ENCODE measurements at regions not wholly inside any gene's neighbourhood (a gene's known extent, or its start where the extent isn't known, plus 50 kb on each side); places are given as distances from the start of the nearest gene placed in this dataset.

DNA sequence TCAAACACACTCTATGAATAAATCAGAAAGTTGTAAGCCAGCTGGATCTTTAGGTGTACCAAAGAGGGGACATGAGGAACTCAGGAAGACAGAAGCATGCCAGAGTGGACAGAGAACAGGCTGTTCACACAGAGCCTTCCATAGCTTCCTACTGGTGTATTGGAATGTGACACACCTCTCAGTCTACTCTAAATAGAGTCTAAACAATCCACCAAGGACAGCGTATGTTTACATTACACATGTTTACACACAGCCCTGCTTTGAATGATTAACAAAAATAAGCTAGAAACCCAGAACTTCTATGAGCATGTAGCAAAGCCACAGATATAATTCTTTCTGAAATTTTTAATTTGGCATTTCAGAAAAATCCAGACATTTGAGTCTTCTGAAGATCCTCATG, 1279.0 kb upstream of the CDH8 start:
- TF ChIP-seq, protein P1, sequence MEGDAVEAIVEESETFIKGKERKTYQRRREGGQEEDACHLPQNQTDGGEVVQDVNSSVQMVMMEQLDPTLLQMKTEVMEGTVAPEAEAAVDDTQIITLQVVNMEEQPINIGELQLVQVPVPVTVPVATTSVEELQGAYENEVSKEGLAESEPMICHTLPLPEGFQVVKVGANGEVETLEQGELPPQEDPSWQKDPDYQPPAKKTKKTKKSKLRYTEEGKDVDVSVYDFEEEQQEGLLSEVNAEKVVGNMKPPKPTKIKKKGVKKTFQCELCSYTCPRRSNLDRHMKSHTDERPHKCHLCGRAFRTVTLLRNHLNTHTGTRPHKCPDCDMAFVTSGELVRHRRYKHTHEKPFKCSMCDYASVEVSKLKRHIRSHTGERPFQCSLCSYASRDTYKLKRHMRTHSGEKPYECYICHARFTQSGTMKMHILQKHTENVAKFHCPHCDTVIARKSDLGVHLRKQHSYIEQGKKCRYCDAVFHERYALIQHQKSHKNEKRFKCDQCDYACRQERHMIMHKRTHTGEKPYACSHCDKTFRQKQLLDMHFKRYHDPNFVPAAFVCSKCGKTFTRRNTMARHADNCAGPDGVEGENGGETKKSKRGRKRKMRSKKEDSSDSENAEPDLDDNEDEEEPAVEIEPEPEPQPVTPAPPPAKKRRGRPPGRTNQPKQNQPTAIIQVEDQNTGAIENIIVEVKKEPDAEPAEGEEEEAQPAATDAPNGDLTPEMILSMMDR (IDR thresholded peaks at IDR 0.05; ENCODE audit: low read length): no peak
- TF ChIP-seq EZH2 (optimal IDR thresholded peaks at IDR 0.05; ENCODE audit: low read depth, low read length) (no peak), EZH2phosphoT487 (IDR thresholded peaks at IDR 0.05; ENCODE audit: low read length) (no peak)
